ENCODE measurements at regions not wholly inside any gene's neighbourhood (a gene's known extent, or its start where the extent isn't known, plus 50 kb on each side); places are given as distances from the start of the nearest gene placed in this dataset.
"Not testable (repeated sequence)": the region's sequence is repeated elsewhere in the genome, so short reads cannot be mapped to it uniquely, and the experiment has no call there.

DNA sequence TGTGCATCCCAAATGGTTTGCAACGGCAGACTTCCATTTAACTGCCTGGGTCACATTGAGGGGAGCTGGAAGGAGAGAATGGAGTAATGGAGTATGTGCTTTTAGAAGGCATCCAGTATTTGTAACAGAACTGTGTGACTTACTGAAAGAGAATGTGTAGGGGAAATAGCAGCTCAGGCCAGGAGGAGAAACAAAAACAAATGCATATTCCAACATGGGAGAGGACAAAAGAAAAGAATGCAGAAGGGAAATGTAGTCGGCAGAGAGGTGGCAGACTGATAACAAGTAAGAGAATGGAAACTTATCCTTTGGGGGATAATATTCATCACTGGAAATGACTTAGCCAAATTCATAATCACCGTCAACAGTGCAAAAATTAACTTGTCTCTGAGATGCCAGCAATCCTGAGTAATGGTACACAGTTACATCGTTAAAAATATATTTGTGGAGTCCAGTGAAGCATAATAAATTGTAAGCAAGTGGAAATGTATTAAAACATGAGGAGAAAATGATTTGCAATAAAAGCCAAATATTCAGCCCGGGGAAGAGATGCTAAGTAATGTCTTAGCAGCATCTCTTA, 294.9 kb upstream of the SGO1 start:
- DNase-seq (ENCODE audit: low spot score) = no peak

DNA sequence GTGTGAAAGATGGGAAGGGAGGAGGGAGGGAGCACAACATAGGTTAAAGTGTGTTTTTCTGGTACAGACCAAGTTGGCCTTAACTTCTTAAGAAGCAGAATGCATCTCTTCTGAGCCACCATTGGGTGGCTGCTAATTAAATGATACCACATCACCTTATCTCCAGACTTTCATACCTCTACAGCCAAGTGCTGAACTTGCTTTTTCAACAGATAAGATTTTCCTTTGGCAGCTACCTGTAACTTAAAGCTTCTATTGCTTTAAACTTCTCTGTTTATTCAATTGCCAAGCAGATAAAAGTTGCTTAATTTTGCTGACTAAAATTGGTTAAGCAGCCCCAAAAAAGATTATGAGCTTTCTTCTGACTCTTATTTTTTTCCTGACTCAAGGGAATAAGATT, 292.4 kb upstream of the SGO1 start:
- no peak for DNase-seq (ENCODE audit: low spot score)

DNA sequence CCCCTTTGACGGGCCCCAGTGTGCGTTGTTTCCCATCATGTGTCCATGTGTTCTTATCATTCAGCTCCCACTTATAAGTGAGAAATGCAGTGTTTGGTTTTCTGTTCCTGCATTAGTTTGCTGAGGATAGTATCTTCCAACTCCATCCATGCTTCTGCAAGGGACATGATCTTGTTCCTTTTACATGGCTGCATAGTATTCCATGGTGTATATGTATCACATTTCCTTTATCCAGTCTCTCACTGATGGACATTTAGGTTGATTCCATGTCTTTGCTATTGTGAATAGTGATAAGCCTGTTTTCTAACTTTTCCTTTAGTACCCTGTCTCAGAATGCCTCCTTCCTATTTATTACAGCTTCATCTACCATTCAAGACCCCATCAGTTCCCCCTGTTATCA, 278.2 kb upstream of the SGO1 start:
- DNase-seq (ENCODE audit: low spot score) = not testable (repeated sequence)

DNA sequence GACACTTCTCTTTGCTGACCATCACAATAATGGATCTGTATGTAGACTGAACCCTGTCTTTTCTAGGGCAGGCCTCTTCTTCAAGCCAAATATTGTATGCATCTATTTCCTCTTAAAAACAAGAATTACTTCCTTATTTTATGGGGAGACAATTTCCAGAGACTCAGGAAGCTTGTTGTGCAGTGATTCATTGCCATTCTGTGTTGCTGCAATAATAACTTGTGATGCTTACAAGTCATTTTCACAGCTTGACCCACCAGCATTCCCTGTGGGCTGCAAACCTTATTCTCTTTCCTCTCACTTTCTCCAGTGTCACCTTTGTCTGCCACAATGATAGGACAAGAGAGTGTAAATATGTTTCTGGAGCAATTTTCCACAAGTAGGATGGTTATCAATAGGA, 276.7 kb upstream of the SGO1 start:
- no peak for DNase-seq (ENCODE audit: low spot score)

DNA sequence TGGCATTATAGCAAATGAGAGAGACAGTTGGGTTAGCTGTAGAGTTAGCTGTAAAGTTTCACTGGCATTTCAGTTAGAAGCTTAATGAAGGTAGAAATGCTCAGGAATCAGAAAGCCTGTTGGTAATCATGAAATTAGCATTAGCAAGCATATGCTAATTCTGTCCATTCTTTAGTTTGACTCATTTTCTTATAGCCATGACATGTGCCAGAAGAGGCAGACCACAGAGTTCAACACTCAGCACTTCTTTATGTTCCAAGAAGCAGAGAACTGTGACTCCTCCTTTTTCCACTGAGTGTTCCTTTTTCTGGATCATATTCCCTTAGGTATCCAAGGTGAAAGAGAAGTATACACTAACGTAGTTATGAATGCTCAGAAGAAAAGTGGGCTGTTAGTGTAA, 276.2 kb upstream of the SGO1 start:
- DNase-seq (ENCODE audit: low spot score) = no peak

DNA sequence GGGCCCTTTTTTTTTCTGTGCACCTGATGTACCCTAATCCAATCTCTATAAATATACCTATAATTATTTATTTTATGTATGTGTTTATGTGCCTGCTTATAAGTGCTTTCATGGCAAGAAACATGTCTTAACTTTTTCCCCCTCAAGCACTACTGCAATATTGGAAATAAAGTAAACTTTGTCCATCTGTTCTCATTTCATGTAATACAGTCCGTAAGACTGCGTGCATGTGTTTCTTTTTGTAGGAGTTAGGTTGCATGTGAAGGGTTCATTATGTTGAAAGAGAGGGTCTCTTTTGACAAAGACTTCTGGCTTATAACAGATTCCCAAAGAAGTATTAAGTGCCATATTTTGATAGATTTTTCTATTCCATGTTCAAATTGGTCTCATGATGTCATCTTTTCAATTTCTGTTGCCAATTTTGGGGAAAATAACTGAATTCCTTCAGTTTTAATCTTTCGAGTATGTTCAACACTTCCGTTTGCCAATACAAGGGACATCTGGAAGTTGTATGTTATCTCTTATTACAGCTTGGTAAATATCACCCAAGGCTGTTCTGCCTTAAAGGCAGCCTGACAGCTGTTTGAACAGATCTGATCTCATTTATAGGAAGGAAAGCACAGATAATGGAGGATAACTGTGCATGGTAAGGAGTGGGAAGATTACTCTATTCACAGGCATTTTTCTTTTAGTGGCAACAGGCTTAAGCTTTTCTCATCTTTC, 273.1 kb upstream of the SGO1 start:
- DNase-seq (ENCODE audit: low spot score) = no peak

DNA sequence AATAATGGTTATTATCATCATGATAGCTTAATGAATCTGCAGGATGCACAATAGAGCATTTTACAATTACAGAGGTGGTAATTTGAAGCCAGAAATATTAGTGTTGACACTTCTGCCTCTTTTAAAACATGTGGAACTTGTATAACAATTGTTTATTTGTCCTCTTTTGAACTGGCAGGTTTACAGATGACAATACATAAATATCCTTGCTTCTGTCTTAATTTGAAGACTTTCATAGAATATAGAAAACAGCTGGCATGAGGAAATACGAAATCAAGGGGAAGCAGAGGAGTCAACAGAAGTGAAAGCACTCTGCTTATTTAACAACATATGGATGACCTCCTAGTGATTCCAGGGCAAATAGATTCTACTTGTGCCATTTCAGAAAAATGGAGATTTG, 270.5 kb upstream of the SGO1 start:
- no peak for DNase-seq (ENCODE audit: low spot score)

DNA sequence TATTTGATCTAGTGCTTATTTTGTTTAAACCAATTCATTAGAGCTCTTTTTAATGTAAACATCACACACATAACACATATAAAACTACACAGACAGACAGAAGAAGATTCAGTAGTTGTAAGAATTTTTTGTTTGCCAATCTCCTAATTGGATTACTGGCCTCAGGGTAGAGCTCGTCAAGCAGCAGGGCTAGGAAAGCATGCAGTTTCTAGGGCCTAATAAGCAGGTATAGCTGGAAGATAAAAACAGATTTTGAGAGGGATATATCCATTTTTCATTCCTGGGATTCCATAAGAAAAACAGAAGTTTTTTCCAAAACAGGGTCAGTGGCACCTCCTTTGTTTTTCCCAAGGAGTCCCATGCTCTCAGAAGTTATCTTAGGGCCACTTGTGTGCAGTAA, 265.2 kb upstream of the SGO1 start:
- DNase-seq (ENCODE audit: low spot score) = no peak

DNA sequence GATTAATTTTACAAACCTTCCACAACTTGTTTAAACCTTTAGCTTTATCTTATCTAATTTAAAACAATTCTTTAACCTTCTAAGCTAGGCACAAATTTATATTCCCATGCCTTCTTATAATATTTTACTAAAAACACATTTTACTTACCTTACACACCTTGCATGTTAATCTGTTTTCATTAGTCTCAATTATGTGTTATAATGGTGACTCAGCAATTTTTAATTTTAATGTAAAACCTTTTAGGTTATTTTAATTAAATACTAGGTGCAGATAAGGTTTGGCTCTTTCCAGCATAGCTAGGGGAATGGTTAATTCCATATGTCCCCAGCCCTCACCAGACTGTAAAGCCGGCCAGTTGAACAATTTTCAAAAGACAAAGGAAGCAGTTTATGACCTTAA, 264.6 kb upstream of the SGO1 start:
- DNase-seq (ENCODE audit: low spot score) = no peak

DNA sequence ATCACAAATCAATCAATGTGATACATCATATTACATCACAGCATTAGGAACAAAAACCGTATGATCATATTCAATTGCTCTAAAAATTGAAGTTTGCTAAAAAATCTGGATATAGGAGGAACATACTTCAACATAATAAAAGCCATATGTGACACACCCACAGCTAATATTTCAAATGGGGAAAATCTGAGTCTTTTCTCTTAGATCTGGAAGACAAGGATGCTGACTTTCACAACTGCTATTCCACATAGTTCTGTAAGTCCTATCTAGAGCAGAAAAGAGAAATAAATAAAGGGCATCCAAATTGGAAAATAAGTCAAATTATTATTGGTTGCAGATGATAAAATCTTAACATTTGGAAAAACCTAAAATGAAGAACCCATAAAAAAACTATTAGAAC, 256.8 kb upstream of the SGO1 start:
- DNase-seq (ENCODE audit: low spot score) = no peak

DNA sequence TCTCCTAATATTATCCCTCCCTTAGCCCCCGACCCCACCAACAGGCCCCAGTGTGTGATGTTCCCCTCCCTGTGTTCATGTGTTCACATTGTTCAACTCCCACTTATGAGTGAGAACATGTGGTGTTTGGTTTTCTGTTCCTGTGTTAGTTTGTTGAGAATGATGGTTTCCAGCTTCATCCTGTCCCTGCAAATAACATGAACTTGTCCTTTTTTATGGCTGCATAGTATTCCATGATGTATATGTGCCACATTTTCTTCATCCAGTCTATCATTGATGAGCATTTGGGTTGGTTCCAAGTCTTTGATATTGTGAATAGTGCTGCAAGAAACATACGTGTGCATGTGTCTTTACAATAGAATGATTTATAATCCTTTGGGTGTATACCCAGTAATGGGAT, 241.3 kb upstream of the SGO1 start:
- DNase-seq (ENCODE audit: low spot score) = not testable (repeated sequence)

DNA sequence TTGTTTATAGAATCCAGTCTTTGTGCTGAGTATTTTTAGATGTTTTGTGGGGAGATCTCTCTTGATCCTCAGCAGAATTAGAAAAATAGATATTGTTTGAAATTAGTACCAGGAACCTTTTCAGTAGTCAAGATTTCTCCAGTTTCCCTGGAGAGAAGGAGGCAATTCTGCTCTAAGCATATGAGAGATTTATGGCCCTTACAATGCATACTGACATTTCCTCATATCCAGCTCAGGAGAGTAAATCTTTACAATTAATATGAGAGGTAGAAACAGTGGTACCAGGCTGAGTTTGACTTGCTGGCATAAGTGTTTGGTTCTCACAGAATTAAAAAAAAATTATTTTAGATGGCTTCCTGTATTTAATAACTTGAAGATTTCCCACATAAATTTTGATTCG, 239.1 kb upstream of the SGO1 start:
- DNase-seq (ENCODE audit: low spot score) = no peak

DNA sequence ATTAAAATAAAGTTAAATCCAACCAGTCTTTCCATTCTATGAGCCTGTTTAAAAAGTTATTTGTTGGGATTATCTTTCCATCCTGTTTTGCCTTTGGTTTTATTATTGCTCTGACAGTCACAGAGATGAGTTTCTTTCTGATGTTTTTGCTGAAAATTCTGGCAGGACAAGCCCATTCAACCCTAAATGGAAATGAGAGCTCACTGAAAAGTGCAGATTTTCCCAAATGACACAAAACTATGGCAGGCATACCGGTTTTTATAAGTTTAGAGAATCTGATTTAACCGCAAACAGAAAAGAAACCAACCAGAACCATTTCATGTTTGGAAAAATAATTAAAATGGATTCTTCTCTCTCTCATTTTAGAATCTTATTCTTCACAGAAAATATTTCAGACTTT, 238.1 kb upstream of the SGO1 start:
- DNase-seq (ENCODE audit: low spot score) = no peak

DNA sequence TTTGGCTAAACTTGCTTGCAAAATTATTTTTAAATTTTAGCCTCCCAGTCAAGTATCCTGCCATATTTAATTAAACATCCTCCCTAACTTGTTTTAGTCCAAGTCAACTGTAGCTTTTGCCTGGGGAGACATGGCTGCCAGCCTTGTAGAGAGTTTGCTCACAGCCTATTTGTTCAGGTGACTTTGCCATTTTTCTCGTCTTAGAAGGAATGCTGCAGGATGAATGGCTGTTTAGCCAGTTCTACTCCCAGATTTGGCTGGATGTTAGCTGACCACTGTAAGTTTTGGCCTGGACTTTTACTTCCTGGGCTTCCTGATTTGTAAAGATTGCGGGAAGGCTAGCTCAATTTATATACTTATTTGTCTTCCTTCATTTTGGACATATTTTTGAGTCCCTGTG, 236.4 kb upstream of the SGO1 start:
- no peak for DNase-seq (ENCODE audit: low spot score)

DNA sequence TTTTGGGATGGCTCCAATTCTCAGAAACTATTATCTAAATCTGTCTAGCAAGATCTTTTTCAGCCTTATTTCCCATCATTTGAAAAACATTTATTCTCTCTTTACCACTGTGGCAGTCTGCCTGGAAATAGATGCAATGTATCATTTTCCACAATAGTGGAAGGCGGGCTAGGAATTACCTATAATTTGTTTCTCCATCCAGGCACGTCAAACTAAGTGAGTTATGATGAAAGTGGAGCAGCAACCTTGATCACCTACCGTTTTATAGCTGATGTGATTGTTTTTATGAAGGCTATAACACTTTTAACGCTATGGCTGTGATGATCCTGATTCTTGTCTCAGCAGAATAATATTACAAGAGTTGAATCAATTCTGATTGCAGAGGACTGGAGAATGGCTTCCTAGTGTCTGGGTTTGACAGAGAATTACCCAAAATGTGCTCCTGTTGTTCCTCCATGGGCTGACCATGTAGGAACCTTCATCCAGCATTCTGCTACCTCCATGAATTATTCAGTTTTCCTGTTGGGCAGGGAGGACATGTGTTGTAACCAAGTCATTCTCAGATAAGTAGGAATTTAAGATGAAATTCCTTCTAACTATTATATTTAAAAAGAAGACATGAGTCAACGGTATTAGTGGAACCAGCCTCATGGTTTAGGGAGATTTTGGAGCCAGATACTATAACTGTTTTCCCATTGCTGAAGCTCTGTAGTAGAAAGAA, 231.5 kb upstream of the SGO1 start:
- no peak for DNase-seq (ENCODE audit: low spot score)

DNA sequence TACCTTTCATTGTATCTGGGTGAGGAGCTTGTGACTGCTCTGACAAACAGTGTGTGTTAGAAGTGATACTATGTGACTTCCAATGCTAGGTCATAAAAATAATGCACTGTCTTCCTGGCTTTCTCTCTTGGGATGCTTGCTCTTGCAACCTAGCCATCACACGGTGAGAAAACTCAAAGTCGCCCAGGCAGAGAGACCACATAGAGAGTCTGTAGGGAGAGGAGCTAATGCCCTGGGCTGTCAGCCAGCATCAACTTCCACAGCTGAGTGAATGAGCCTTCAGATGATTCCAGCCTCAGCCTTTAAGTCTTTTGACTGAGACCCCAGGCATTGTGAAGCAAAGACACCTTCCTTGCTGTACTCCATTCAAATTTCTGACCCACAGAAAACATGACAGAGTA, 220.6 kb upstream of the SGO1 start:
- DNase-seq (ENCODE audit: low spot score) = no peak

DNA sequence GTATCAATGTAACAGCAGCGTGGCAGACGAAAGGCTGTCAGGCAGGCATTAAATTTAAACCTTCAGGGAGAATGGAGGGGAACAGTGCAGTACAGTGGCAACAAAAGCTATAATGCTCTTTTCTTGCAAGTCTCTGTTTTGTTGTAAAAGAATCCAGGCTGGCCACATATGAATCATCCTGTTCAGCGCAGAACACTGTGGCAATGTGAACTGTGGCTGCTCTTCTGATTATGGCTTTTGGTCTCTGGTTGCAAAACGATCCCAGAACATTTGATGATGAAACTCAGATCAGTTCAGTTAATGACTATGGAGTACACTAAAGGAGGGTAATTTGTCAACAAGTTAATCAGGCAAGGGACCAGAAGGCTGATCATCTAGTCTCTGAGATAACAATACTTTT, 219.7 kb upstream of the SGO1 start:
- no peak for DNase-seq (ENCODE audit: low spot score)

DNA sequence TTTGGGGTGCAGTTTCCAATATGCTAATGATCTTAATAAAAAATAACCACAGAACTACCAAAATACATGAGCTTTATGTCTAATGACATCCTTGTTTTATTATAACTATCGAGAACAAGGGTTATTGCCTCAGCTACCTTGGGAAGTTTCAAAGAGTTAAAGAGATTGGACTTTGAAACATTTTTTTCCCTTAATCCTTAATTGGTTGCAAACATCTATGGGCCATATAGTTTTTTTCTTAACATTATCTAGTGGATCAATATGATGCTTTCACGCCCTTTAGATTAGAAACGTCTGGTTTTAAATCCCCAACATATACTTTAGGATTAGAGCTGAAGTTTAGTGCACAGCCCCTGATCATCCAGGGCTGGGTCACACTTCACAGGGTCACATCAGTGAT, 219.2 kb upstream of the SGO1 start:
- DNase-seq (ENCODE audit: low spot score) = no peak

DNA sequence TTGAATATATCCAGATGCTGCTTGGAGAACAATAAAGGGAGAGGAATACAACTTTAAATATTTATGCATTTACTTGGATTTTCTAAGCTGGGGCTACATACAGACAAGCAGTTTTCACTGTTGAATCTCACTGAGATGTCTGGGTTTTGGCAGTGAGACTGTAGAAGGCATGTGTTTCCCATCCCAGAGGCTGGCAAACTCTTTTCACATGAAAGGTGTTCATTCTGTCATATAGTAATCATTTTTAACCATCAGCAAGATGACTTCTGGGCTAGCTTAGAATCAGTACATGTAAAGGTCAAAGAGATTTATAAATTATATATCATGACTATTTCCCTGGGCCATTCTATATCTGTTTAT, 218.7 kb upstream of the SGO1 start:
- DNase-seq (ENCODE audit: low spot score) = no peak

DNA sequence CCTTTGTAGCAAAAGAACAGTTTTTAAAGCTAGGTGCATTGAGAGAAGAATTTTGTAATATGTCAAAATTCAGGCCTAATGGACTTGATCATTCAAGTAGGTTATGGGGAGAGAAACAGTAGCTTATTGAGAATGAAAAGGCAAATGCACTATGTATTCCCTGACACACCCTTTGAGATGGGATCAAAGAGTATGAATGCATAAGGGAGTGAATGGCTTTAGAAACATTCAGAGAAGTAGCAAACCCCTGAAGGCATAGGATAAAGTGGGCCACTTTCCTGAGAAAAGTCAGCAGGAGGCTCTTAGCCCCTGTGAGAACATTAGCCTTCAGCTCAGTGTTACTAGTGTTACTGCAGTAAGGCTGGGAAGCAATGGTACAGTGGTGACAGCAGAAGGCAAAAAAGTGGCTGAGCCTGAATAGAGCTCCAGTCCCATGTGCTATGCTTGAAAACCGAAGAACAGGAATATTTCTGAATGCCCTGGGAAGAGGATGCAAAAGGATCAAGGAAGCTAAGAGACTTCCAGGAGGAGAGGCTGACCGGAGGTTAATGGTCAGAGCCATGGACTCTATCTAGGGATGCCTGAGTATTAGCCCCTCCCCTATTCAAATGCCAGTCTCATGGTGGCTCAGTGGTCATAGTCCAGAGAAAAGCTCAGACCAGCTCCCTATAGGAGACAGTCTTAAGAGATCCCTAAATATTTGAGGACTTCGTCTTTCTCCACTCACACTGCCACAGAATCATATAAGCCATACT, 218.2 kb upstream of the SGO1 start:
- no peak for DNase-seq (ENCODE audit: low spot score)

DNA sequence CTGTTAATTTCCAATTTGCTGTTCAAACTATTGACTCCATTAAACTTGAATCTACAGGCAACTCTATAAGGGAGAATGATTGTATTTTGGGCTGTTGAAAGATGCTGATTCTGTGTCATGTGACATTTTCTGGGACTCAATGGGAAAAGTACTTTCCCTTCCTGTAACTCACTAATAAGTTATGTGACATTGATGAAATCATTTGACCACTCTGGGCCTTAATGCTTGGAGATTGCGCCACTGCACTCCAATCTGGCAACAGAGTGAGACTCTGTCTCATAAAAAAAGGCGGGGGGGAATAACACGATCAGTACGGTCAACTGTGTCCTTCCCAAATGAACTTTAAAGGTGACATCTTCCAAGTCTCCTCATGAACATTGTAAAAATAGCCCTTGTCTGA, 215.2 kb upstream of the SGO1 start:
- DNase-seq (ENCODE audit: low spot score) = no peak

DNA sequence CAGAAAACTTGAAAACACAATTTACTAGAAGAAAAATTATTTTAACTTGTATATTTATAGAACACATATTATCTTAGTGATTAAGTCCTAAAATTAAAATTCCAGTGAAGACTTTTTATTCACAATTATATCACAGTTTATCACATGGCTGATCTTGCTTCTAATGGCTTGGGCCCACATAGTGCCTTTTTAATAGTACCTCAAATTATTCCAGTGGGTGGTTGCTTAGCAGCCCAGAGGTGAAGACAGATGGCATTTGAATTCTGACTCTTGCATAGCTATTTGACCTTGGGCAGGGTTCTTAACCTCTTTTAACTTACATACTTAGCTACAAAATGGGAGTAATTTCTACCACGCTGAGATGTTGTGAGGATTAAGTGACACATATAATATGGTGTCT, 214.7 kb upstream of the SGO1 start:
- DNase-seq (ENCODE audit: low spot score) = no peak

DNA sequence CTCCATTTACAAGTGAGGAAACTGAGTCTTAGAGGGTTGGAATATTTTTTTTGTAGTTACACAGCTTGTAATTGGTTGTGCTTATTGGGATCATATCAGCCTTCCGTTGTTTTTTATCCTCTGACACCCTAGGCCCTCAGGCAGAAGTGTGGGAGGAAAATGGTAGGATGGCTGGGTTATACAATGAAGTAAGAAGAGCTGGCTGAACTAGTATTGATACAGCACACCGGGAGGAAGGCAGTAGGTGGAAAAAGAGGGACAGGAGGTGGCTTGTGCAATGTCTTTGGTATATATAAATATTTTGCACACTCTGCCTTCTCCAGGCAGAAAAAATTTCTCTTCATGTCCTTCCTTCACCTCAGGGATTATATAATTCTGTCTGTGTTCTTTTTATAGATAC, 214.3 kb upstream of the SGO1 start:
- no peak for DNase-seq (ENCODE audit: low spot score)
